Spleen (tissue), 7 donors: ENCODE measurements at regions not wholly inside any gene's neighbourhood (a gene's known extent, or its start where the extent isn't known, plus 50 kb on each side); places are given as distances from the start of the nearest gene placed in this dataset.

Experiments used
- POLR2AphosphoS5 ChIP-seq, 3 donors: sonication (generic); formaldehyde crosslinking; IDR thresholded peaks; one replicate each; pipeline ENCODE4 v1.5.1; 2017; ENCODE audit warnings: antibody characterized with exemption in 3 of 3
- TF ChIP-seq, protein P1 (sequence below), 11 experiments: fragments of 200-600 bp in 7 of 11; fragments of 450-650 bp in 4 of 11; sonication (generic) in 4 of 11; IDR thresholded peaks in 8 of 11; conservative IDR thresholded peaks in 3 of 11; 1 replicate in 7 of 11; 2 replicates in 4 of 11; pipeline versions ENCODE4 v1.4.0 to v1.8.0; 2016 to 2021; ENCODE audit warnings: antibody characterized with exemption in 11 of 11, inconsistent platforms in 4 of 11, mild to moderate bottlenecking in 1 of 11
- donor health status: DM: no; HTN: no; CAD: no; lungs with moderate emphysema.
- donor health status: DM: no; HTN: no; CAD: no.
- donor health status: DM: no; HTN: no; CAD: no.

DNA sequence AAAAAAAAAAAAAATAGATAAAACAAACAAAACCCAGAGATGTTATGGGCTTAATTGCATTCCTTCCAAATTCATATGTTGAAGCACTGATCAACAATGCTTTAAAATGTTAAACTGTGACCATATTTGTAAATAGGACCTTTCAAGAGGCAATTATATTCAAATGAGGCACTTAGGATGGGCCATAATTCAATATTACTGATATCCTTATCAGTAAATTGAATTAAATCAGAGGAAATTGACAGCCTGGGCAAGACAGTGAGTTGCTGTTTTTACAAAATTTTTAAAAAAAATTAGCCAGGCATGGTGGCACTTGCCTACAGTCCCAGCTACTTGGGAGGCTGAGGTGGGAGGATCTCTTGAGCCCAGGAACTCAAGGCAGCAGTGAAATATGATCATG lies 364.1 kb downstream of the GJA1 start:
- TF ChIP-seq, protein P1, sequence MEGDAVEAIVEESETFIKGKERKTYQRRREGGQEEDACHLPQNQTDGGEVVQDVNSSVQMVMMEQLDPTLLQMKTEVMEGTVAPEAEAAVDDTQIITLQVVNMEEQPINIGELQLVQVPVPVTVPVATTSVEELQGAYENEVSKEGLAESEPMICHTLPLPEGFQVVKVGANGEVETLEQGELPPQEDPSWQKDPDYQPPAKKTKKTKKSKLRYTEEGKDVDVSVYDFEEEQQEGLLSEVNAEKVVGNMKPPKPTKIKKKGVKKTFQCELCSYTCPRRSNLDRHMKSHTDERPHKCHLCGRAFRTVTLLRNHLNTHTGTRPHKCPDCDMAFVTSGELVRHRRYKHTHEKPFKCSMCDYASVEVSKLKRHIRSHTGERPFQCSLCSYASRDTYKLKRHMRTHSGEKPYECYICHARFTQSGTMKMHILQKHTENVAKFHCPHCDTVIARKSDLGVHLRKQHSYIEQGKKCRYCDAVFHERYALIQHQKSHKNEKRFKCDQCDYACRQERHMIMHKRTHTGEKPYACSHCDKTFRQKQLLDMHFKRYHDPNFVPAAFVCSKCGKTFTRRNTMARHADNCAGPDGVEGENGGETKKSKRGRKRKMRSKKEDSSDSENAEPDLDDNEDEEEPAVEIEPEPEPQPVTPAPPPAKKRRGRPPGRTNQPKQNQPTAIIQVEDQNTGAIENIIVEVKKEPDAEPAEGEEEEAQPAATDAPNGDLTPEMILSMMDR (IDR thresholded peaks at IDR 0.05 in 8 of 11, conservative IDR thresholded peaks at IDR 0.05 in 3 of 11), result no peak
- no peak for TF ChIP-seq POLR2AphosphoS5 (IDR thresholded peaks at IDR 0.05)
